ENCODE measurements at regions not wholly inside any gene's neighbourhood (a gene's known extent, or its start where the extent isn't known, plus 50 kb on each side); places are given as distances from the start of the nearest gene placed in this dataset.

DNA sequence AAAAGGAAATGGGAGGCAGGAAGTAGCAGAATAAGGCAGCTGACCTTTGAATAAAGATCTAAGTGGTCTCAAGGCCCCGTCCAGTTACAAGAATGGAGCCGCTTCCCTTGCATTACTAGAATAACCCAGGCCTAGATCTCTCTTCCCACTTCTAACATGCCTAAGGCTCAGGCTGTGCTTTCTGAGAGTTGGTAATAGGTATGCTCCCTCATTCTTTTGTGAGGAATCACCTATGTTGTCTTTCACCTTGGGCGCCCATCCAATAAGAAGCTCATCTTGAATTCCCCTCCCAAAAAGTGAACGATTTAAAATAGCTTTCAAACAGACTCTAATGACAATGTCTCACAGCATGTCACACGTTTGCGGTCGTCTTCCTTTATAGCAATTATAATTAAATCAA lies 101.2 kb downstream of the KCNJ2 start:
- no peak for TF ChIP-seq CDX4 (CRISPR knock-in tag; IDR thresholded peaks at IDR 0.05; ENCODE audit: borderline replicate concordance)
- no peak for TF ChIP-seq CTCF (IDR thresholded peaks at IDR 0.05)
- TF ChIP-seq ZNF396 (CRISPR knock-in tag; IDR thresholded peaks at IDR 0.05; ENCODE audit: borderline replicate concordance) = no peak
